Endothelial cell of umbilical vein (primary cell): ENCODE measurements at regions not wholly inside any gene's neighbourhood (a gene's known extent, or its start where the extent isn't known, plus 50 kb on each side); places are given as distances from the start of the nearest gene placed in this dataset.

Experiments
- EZH2 ChIP-seq: IDR thresholded peaks from 2 replicates; pipeline ENCODE4 v1.6.1; 2012; ENCODE audit warnings: borderline replicate concordance, low read depth, mild to moderate bottlenecking, moderate library complexity, low read length, inconsistent platforms; ENCODE audit not compliant: severe bottlenecking
- FOS ChIP-seq: IDR thresholded peaks from 2 replicates; pipeline ENCODE4 v1.6.1; 2011; ENCODE audit warnings: mild to moderate bottlenecking, low read length, moderate library complexity, borderline replicate concordance; ENCODE audit not compliant: insufficient read depth
- GATA2 ChIP-seq: IDR thresholded peaks from 2 replicates; pipeline ENCODE4 v1.7.0; 2011; ENCODE audit warnings: low read depth, mild to moderate bottlenecking, moderate library complexity, mixed read lengths, low read length; ENCODE audit not compliant: insufficient read length, insufficient read depth
- MAX ChIP-seq: IDR thresholded peaks from 2 replicates; pipeline ENCODE4 v1.6.1; 2011; ENCODE audit not compliant: insufficient read depth, insufficient read length
- MYC ChIP-seq: IDR thresholded peaks from one replicate; pipeline ENCODE4 v1.6.1; 2011; ENCODE audit warnings: mild to moderate bottlenecking, low read depth, low read length
- POLR2A ChIP-seq: IDR thresholded peaks from 2 replicates; pipeline ENCODE4 v1.6.1; 2012; ENCODE audit warnings: low read depth, mild to moderate bottlenecking, control low read depth, low read length
- POLR2AphosphoS5 ChIP-seq: IDR thresholded peaks from 2 replicates; pipeline ENCODE4 v1.6.1; 2012; ENCODE audit warnings: low read depth, mild to moderate bottlenecking, control low read depth, low read length, moderate library complexity; ENCODE audit not compliant: insufficient read depth
- TF ChIP-seq, protein P1 (sequence below), 2 donors: IDR thresholded peaks; 1 replicate in 1 of 2; 2 replicates in 1 of 2; pipeline ENCODE4 v1.5.1; 2011; ENCODE audit warnings: low read length in 2 of 2, mild to moderate bottlenecking in 2 of 2, moderate library complexity in 2 of 2, control low read depth in 1 of 2, inconsistent platforms in 1 of 2, low read depth in 1 of 2; ENCODE audit not compliant: insufficient read depth in 1 of 2; ENCODE audit errors: extremely low read depth in 1 of 2

DNA sequence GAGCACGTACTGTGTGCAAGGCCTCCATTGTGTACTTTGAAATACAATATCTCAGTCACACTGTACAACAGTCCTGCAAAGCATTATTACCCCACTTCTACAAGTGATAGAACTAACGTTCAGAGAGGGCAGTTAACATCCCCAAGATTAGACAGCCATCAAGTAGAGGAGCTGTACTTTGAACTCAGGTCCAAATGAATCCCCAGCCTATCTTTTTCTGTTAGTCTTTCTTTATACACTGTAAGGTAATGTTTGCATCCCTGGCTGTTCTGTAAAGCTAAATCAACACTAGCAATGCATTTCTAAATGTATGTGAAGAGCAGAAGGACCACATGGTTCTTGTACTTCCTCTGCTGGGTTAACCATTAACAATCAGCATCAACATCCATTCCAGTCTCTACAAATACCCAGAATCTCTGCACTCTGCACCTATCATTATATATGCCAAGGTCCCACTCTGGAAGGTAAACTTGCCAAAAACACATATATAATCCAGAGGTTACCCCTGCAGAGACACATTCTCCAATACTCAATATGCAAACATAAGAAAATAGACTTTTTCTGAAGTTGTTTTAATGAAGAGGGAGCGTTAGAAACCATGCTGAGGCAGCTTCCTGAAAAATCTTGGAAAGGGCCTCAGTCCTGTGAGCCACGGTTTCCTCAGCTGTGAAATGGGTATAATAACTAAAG, 182.3 kb downstream of the MZT1 start:
- no peak for TF ChIP-seq FOS
- TF ChIP-seq, protein P1, sequence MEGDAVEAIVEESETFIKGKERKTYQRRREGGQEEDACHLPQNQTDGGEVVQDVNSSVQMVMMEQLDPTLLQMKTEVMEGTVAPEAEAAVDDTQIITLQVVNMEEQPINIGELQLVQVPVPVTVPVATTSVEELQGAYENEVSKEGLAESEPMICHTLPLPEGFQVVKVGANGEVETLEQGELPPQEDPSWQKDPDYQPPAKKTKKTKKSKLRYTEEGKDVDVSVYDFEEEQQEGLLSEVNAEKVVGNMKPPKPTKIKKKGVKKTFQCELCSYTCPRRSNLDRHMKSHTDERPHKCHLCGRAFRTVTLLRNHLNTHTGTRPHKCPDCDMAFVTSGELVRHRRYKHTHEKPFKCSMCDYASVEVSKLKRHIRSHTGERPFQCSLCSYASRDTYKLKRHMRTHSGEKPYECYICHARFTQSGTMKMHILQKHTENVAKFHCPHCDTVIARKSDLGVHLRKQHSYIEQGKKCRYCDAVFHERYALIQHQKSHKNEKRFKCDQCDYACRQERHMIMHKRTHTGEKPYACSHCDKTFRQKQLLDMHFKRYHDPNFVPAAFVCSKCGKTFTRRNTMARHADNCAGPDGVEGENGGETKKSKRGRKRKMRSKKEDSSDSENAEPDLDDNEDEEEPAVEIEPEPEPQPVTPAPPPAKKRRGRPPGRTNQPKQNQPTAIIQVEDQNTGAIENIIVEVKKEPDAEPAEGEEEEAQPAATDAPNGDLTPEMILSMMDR (IDR thresholded peaks at IDR 0.05; ENCODE audit: extremely low read depth in 1 of 2, insufficient read depth in 1 of 2, low read depth in 1 of 2, low read length in 2 of 2): no peak
- TF ChIP-seq POLR2A: no peak
- TF ChIP-seq EZH2: no peak
- no peak for TF ChIP-seq POLR2AphosphoS5
- no peak for TF ChIP-seq GATA2
- TF ChIP-seq MAX: no peak
- no peak for TF ChIP-seq MYC
